GM13977 (cell line): ENCODE measurements at regions not wholly inside any gene's neighbourhood (a gene's known extent, or its start where the extent isn't known, plus 50 kb on each side); places are given as distances from the start of the nearest gene placed in this dataset.

Source experiments
- DNase-seq: peaks from one replicate; pipeline ENCODE4 v3.0.0; 2012; ENCODE audit warnings: low spot score
- in situ Hi-C: fragments of 300-500 bp; cut with MboI; formaldehyde crosslinking; loops from one replicate; pipeline ENCODE4 v1.12.0; 2022; ENCODE audit warnings: low sequenced_read_pairs, low pct_unique_long_range_greater_than_20kb, mixed read lengths, inconsistent platforms; ENCODE audit not compliant: unreplicated experiment
- TF ChIP-seq, protein P1 (sequence below): IDR thresholded peaks from 2 replicates; pipeline ENCODE4 v1.5.1; 2012; ENCODE audit warnings: mild to moderate bottlenecking, control low read depth; ENCODE audit not compliant: insufficient read depth; ENCODE audit errors: extremely low read depth, missing control alignments

DNA sequence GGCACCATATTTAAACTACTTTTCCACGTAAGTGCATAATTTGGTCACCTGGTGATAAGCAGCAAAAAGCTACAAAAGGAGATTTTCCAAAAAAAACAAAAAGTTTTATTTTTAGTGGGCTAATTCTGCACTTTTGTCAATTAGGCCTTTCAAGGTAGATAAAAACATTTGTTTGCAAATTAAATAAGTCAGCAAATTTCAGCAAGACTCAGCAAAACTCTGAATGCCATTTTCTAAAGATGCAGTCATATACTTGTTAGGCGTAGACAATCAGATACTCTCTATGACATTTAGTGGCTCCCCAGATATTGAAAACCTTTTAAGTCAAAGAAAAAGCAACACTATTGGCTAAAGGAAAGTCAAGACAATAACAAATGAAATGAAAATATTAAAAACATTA, 400.2 kb upstream of the GOLIM4 start:
- no peak for DNase-seq
- in situ Hi-C loops: no loop called here
- TF ChIP-seq, protein P1, sequence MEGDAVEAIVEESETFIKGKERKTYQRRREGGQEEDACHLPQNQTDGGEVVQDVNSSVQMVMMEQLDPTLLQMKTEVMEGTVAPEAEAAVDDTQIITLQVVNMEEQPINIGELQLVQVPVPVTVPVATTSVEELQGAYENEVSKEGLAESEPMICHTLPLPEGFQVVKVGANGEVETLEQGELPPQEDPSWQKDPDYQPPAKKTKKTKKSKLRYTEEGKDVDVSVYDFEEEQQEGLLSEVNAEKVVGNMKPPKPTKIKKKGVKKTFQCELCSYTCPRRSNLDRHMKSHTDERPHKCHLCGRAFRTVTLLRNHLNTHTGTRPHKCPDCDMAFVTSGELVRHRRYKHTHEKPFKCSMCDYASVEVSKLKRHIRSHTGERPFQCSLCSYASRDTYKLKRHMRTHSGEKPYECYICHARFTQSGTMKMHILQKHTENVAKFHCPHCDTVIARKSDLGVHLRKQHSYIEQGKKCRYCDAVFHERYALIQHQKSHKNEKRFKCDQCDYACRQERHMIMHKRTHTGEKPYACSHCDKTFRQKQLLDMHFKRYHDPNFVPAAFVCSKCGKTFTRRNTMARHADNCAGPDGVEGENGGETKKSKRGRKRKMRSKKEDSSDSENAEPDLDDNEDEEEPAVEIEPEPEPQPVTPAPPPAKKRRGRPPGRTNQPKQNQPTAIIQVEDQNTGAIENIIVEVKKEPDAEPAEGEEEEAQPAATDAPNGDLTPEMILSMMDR: no peak

DNA sequence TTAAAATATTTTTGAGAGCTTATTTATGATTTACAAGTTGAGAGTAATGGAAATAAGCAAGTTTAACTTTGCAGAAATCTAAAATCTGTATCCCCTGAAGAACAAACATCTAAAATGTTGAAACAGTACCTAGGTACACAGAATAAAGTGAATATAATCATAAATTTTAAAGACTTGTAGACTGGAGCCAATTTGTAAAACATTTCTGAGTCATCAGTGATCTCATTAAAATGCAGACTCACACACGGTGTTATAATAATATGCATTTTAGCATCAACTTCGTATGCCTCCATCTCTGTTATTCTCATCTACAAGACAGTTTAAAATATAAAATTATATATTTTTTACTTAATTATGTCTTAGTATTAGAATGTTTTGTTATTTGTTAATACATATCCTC, 399.5 kb upstream of the GOLIM4 start:
- TF ChIP-seq, protein P1: no peak
- in situ Hi-C loops: no loop called here
- DNase-seq: no peak

DNA sequence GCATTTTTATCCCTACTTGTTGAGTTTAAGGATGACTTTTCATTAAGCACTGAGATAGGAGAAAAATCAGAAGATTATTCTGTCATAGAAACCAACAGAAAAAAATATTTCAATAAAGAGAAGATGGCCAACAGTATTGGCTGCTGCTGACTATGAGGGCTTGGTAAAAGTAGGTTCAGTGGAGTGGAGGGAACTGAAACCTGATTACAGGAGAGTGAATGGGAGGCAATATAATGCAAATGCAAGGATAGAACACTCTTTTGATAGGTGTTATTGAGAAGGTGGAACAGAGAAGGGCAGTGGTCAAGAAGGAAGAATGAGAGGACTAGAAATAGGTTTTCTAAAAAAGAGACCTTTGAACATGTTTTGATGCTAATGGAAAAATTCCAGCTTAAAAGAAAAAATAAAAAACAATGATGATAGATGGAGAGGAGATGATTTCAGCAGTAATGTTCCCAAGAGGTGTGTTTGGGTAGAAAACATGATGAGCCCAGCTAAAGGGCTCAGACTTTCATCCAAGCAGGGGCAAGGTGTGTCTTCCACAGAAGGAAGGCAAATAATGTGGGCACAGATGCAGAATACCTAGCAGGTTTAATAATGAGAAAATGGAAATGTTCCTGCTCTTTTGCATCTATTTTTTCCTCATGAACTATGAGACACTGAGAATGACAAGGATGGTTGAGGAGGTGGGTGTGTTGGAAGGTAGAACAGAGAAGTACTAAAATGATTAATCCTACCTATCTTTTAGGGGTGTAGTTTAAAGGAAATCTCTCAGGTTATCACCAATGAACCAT, 397.9 kb upstream of the GOLIM4 start:
- TF ChIP-seq, protein P1: no peak
- DNase-seq: no peak
- in situ Hi-C loops: no loop called here

DNA sequence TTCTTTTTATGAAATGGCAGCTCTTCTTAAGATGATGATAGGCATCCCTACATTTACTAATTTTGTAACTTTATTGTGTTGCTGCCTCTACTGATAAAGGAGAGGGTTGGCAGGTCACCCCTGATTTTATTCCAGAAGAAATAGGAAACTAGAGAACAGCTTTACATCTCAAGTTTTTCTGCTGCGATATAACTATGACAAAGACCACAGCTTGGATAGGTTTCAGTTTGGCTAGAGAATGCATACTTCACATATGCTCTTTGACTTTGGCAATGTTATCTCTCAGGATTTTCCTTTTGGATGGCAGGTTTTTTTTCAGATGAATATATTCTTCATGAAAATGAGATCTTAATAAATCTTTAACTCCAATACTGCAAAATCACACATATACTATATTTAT, 395.3 kb upstream of the GOLIM4 start:
- in situ Hi-C loops: no loop called here
- DNase-seq: no peak

DNA sequence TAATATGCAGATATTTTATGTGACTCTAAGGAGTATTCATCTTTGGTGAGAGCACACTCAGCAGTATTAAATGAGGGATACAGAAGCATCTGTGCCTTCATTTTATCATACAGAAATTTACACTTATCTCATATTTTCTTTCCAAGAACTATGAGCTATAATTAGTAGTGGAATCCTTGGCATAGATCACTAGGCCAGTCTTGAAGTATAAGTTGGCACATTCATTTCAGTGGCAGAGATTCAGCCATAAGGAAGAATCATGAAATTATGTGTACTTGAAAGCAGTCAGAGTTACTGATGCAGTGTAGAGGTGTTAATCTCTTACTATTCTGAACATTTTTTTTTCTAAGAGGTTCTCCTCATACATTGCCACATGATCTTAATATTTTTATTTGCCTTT, 393.6 kb upstream of the GOLIM4 start:
- TF ChIP-seq, protein P1: no peak
- in situ Hi-C loops: no loop called here
- no peak for DNase-seq

More for the DNA sequence above, 395.3 kb upstream of the GOLIM4 start:
- TF ChIP-seq, protein P1: no peak

DNA sequence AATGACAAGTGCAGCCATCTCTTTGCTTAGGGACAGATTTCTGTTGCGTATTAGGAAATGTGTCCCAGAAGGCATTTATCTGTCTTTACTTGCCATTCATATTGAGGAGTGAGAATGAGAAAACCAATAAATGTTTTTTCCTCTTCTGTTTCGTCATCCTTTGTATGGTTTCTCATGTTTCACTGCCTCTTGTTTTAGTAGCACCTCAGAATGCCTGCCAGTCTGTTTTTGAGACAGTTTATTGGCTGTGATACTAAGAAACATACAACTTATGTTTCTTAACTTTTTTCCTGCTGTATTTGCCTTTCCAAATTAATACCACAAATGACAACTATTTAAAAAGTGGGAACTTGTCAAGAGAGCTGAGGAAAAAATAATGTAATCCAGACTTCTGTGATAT, 390.2 kb upstream of the GOLIM4 start:
- in situ Hi-C loops: no loop called here
- no peak for DNase-seq
- TF ChIP-seq, protein P1: no peak
